BE2C (cell line): ENCODE measurements at regions not wholly inside any gene's neighbourhood (a gene's known extent, or its start where the extent isn't known, plus 50 kb on each side); places are given as distances from the start of the nearest gene placed in this dataset.

ENCODE experiments used
- DNase-seq: peaks from one replicate; pipeline ENCODE4 v3.0.0-alpha.2; 2020
- H3K27me3 ChIP-seq: fragments of 250-450 bp; sonication (Bioruptor Pico); 2 replicates; pipeline ENCODE4 v1.5.1; 2020; ENCODE audit warnings: mild to moderate bottlenecking
- H3K36me3 ChIP-seq: fragments of 250-450 bp; sonication (Bioruptor Pico); 2 replicates; pipeline ENCODE4 v1.5.1; 2020; ENCODE audit warnings: mild to moderate bottlenecking
- H3K4me1 ChIP-seq: fragments of 250-450 bp; sonication (Bioruptor Pico); 2 replicates; pipeline ENCODE4 v1.5.1; 2020
- H3K4me3 ChIP-seq: 2 replicates; pipeline ENCODE4 v1.5.1; 2011; ENCODE audit warnings: low read depth, low read length
- H3K9me3 ChIP-seq: fragments of 250-450 bp; sonication (Bioruptor Pico); 2 replicates; pipeline ENCODE4 v1.5.1; 2020
- TF ChIP-seq, protein P1 (sequence below): IDR thresholded peaks from 2 replicates; pipeline ENCODE4 v1.5.1; 2012; ENCODE audit warnings: mild to moderate bottlenecking, low read depth, low read length

DNA sequence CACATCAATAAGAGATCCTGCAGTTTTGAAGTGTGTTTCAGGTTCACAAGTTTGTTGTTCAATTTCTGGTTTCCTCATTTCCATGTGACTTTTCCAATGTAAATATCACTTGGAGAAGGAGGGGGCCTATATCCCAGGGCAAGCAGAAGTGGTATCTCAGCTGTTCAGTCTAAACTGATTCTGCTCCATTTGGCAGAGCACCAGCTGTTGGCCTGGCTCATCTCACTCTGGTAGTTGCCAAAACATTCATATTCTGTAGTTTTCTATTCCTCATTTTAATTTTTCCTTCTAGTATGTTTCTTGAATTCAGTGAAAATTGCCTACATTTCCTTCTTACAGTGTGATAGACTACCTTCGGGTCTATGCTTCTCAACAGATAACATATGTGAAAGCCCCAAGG lies 101.8 kb upstream of the TAC1 start:
- no peaks in the 10 kb centered on the region for H3K27me3 ChIP-seq
- no peaks in the 10 kb centered on the region for H3K9me3 ChIP-seq
- no peak for DNase-seq
- no peaks in the 10 kb centered on the region for H3K36me3 ChIP-seq
- TF ChIP-seq, protein P1, sequence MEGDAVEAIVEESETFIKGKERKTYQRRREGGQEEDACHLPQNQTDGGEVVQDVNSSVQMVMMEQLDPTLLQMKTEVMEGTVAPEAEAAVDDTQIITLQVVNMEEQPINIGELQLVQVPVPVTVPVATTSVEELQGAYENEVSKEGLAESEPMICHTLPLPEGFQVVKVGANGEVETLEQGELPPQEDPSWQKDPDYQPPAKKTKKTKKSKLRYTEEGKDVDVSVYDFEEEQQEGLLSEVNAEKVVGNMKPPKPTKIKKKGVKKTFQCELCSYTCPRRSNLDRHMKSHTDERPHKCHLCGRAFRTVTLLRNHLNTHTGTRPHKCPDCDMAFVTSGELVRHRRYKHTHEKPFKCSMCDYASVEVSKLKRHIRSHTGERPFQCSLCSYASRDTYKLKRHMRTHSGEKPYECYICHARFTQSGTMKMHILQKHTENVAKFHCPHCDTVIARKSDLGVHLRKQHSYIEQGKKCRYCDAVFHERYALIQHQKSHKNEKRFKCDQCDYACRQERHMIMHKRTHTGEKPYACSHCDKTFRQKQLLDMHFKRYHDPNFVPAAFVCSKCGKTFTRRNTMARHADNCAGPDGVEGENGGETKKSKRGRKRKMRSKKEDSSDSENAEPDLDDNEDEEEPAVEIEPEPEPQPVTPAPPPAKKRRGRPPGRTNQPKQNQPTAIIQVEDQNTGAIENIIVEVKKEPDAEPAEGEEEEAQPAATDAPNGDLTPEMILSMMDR: no peak
- H3K4me1 ChIP-seq: no peaks in the 10 kb centered on the region
- H3K4me3 ChIP-seq: no peak overlapping the region

DNA sequence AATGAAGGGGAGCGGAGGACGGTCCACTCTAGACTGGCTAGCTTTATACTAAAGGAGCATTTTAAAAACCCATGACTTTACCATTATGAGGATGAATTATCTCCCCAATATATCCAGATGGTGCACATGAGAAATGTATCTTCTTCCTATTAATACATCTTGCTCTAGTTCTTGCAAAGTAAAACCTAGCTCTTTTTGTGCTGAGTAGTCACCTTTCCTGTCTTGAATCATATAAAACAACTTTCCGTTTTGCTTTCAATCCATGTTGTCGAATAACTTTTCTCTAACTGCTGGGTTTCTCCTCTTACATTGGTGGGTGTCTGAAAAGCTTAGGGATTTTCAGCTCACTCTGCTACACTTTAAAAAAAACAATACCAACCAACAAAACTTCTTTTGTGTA lies 96.3 kb upstream of the TAC1 start:
- H3K9me3 ChIP-seq: no peaks in the 10 kb centered on the region
- no peaks in the 10 kb centered on the region for H3K4me1 ChIP-seq
- H3K4me3 ChIP-seq: no peak overlapping the region
- no peaks in the 10 kb centered on the region for H3K27me3 ChIP-seq
- no peak for DNase-seq
- TF ChIP-seq, protein P1: no peak
- no peaks in the 10 kb centered on the region for H3K36me3 ChIP-seq

DNA sequence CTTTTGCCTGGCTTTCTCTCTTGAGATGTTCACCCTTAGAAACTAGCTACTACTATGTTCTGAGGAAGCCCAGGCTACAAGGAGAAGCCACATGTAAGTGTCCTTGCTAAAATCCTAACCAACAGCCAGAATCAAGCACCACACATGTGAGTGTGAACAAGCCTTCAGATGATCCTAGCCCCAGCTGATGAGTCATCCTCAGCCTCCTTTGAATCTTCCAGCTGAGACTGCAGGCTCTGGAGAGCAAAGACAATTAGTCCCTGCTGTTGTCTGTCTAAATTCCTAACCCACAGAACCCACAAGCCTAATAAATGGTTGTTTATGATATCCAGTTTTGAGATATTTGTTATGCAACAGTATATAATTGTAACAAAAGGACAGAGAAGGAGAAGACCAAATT lies 92.8 kb upstream of the TAC1 start:
- Histone ChIP-seq H3K4me1 (no peaks in the 10 kb centered on the region), H3K4me3 (no peak overlapping the region), H3K27me3 (no peaks in the 10 kb centered on the region), H3K36me3 (no peaks in the 10 kb centered on the region), H3K9me3 (no peaks in the 10 kb centered on the region)
- no peak for DNase-seq
- TF ChIP-seq, protein P1: no peak

DNA sequence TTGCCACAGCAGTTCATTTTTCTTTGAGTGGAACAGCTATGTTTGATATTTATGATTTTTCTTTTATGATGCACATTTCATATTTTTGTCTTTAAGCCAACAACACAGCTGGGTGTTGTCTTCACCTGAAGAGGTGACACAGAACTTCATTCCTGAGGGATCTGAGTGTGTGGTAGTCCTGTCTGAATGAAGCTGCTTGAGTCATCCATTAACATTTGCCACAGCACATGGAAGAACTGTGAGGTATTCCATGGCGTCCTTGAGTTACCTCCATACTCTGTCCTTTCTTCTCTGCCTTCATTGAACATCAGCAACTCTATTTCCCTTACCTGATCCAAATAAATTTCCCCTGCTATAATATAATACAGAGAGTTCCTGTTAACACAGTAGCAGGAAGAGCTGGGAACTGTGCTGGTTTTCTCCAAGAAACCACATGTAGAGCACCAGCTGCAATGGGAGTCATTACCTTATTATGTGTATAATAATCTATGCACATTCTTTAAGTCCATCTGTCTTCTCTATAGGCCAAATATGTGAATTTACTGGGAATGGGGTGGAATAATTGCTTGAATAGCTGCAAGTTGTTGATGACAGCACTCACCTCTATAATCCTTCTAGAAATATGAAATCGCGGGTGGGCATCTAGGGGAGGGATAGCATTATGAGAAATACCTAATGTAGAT lies 72.4 kb upstream of the TAC1 start:
- DNase-seq: no peak
- Histone ChIP-seq H3K9me3 (no peaks in the 10 kb centered on the region), H3K4me1 (no peaks in the 10 kb centered on the region), H3K36me3 (no peaks in the 10 kb centered on the region), H3K27me3 (no peaks in the 10 kb centered on the region; the same call in 1 of the 2 replicates), H3K4me3 (no peak overlapping the region)
- TF ChIP-seq, protein P1: no peak

DNA sequence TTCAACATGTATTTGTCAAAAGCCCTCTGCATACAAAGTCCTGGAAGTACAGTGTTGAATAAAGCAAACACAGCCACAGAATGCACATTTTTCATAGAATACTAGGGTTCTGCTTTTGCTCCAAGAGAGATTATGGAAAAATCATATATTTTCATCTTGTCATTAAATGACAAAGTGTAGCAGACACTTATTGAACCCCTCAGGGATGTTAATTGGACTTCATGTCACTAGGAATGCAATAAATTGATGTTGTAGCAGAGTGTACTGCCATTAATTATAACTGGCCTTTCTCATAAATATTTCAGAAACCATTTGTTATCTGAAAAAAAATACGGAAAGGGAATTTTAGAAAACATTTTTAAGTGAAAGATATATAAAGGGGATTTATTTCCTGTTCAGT lies 64.5 kb upstream of the TAC1 start:
- TF ChIP-seq, protein P1: no peak
- Histone ChIP-seq H3K4me1 (no peaks in the 10 kb centered on the region), H3K9me3 (no peaks in the 10 kb centered on the region), H3K27me3 (no peaks in the 10 kb centered on the region), H3K36me3 (no peaks in the 10 kb centered on the region), H3K4me3 (no peak overlapping the region)
- no peak for DNase-seq

DNA sequence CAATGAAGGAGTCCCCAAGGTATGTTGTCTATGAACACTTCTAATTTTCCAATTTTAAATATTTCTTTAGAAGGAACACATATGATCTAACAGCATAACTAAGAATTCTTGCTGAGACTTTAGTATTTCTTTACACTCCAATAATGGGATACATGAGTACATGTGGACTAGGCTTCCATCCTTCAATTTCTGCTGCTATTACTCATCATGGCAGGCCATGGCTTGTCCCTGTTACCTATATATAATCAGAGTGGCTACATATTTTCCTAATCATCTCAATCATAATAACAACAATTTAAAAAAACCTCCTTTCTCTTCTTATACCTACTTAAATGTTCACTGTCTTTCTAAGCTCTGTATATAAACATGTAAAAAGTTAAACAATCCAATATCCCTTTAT lies 60.3 kb upstream of the TAC1 start:
- no peaks in the 10 kb centered on the region for H3K36me3 ChIP-seq
- DNase-seq: no peak
- TF ChIP-seq, protein P1: no peak
- H3K4me3 ChIP-seq: no peak overlapping the region
- no peaks in the 10 kb centered on the region for H3K9me3 ChIP-seq
- no peaks in the 10 kb centered on the region for H3K4me1 ChIP-seq
- no peaks in the 10 kb centered on the region for H3K27me3 ChIP-seq
